GM19452 (cell line): ENCODE measurements at regions not wholly inside any gene's neighbourhood (a gene's known extent, or its start where the extent isn't known, plus 50 kb on each side); places are given as distances from the start of the nearest gene placed in this dataset.
"Not testable (repeated sequence)": the region's sequence is repeated elsewhere in the genome, so short reads cannot be mapped to it uniquely, and the experiment has no call there.

Experiments
- ATAC-seq: cut with Tn5 transposase; IDR thresholded peaks from one replicate; pipeline ENCODE4 v1.9.1; 2021; ENCODE audit not compliant: unreplicated experiment

DNA sequence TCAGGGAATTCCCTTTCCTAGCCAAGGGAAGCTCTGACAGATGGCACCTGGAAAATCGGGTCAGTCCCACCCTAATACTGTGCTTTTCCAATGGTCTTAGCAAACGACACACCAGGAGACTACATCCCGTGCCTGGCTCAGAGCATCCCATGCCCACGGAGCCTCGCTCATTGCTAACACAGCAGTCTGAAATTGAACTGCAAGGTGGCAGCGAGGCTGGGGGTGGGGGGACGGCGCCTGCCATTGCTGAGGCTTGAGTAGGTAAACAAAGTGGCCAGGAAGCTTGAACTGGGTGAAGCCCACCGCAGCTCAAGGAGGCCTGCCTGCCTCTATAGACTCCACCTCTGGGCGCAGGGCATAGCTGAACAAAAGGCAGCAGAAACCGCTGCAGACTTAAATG is 279.5 kb upstream of the LUZP2 start:
- not testable (repeated sequence) for ATAC-seq

DNA sequence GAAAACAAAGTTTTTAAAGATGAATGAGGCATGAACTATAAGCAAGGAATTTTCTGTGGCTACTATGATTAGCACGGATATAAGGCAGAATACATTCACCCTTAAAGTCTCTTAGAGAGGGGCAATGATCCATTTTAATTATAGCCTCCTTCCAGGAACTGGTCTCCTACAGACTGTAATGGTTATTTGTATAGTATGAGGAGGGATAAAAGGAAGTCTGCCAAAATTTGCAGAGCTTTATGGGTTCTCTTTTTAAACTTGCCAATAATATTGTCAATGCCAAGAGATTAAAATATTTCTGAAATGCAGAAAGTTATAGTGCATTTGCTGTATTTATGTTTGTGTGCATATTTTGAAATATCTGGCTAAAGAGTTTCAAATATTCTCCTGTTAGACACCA is 271.4 kb upstream of the LUZP2 start:
- ATAC-seq, result no peak

DNA sequence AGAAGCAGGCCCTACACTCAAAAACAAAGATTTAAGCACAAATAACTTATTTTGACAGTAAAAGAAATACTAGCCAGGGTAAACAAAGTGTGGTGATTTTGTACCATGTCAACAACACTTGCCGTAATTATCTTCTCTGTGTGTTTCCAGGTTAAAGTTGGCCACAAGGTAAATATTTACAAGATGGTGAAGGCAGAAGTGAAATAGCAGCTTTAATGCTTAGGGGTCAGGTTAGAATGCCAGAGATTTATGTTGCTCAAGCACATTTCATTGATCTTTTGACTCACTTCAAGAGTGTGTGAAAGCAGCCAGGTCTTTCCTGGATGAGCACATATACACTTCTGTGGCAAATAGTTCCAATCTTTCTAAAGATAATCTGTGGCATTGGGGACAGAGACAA is 270.2 kb upstream of the LUZP2 start:
- no peak for ATAC-seq

DNA sequence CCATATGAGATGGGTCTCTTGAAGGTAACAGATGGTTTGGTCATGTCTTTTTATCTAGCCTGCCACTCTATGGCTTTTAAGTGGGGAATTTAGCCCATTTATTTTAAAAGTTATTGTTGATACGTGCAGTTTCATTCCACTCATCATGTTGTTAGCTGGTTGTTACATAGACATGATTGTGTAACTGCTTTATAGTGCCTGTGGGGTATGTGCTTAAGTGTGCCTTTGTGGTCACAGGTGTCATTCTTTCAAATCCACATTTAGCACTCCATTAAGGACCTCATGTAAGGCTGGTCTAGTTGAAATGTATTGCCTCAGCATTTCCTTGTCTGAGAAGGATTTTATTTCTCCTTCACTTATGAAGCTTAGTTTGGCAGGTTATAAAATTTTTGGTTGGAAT is 263.8 kb upstream of the LUZP2 start:
- ATAC-seq, result no peak

DNA sequence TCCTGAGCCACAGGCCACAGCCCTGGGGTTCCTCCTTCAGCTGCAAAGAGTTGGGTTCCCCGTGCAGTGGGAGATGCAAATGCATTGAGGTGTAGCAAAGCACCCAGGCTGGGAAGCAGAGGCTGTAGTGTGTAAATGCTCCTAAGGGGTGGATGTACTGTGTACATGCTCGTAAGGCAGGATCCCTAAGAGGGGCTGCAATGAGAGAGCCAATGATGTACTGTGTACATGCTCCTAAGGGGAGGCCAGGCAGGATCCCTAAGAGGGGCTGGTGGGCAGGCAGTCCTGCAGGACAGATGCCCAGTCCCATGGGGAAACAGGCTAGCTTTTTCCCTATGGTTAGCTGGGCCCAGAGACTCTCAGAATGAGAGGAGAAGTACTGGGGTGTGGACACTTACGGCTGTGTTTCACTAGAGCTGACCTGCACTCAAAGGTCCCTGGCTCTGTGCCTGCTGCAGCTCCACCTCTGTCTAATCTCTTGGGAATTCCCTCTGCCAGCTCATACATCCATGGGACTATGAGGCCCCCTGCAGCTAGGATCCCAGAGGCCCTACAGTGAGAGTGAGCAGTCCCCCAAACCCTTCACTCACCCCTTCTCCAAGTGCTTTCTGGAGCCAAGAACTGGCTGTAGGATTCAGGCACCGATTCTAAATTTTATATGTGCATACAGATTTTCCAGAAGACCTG is 261.9 kb upstream of the LUZP2 start:
- no peak for ATAC-seq

DNA sequence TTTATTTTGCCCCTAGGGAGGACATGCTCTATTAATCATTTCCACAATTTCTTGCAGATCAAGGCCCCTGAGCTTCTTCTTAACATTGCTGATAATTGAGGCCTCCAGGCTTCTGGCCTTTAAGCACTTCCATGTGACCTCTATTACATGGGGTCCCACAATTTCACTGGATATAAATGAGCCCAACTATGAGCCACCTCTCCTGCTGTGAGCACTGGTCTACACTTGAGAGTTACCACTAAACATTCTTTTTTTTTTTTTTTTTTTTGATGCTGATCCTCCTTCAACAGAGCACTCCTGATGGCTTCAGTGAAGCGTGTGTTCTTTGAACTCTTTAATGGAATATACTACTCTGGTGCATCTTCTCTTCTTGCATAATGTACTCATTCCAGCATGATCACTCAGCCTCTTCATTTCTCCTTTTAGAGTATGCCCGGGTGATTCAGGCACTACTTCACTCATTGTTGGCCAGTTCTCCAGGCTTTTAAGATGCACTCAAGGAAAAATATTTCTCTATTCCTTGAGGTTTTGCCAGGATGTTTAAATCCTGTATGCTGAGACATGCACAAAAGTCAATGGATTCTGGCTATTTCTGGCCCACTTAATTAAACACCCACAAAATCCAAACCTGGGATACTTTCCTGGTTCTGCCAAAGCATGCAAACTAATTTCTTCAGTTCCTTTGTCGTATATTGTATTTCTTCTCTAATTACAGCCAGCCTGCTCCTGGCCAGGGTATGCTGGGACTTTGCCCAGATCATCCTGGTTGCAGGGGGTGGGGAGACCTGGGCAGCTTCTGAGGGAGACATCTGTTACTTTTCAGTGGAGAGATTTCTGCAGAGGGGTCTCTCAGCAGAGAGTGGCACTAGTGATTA is 257.8 kb upstream of the LUZP2 start:
- no peak for ATAC-seq

DNA sequence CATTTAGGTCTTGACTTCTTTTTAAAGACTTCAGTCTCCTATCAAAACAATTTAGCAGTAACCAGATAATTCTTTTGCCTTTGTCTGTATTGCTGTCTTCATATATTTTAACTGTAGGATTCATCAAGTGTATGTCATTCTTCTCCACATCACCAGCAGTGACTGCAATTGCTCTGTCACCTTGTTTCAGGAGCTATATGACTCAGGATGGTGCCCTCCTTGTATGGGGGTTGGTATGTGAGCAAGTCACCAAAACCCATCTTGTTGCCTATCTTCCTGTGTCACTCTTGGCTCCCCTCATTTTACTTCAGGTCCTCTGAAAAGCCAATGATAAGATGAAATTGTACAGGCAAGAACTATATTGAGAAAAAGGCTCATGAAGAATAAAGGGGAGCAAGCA is 256.9 kb upstream of the LUZP2 start:
- ATAC-seq, result no peak

DNA sequence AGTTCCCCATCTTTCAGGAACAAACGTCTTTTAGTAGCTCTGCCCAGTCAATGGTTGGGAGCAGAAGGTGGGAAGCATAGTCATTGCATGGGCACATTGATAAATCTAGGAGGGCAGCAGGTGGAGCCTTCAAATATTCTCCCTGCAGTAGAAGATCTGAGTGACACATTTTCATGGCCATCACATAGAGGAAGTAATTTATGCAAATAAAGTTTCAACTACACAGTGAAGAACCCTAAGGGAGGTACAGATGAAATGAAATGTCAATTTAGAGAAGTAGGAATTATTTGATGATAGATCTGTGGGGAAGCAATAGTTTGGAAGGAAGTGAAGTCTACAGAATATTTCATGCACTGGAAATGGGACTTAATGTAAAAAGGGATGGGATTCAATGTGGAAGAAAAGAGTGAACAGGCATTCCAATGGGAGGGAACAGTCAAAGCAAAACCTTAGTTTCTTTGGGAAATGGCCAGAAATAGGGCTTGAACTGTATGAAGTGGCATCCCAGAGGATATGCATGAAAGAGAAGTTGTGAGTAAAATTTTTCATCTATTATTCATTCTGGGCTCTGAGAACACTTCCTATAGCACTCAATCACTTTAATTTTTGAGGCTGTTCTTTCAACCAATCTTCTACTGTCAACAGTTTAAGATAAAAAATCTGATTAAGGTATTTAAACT is 256.2 kb upstream of the LUZP2 start:
- ATAC-seq, result no peak

DNA sequence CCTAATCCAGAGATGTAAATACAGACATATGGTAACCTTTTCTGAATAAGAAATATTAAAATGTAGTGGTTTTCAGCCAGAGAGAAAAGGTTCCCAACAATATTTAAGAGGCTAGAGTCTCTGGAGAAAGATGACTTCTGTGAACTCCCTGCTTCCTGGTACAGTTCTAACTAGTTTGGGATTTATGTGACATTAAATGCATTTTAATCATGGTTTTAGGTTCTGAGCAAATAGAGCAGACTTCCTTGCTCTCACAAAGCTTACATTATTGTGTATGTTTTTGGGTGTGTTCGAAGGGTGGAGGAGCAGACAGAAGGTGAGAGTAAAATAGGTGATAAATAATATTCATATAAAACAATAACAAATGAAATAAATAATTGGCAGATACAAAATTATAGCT is 250.1 kb upstream of the LUZP2 start:
- ATAC-seq, result no peak

DNA sequence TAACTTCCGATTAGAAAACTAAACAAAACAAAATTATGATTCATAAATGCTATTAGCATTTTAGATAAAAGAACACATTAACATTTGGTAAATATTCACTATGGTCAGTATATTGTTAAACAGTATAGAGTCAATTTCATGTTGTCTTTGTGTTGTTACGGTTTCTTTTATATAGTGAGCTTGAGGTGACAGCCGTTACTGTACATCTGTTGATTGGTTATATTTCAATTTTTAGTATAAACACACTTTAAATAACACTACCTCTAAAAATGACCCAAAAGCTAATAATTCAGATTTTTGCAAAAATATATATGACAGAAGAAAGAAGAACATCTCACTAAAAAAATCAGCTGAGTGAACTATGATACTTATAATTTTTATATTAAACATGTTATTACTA is 249.0 kb upstream of the LUZP2 start:
- ATAC-seq, result no peak

DNA sequence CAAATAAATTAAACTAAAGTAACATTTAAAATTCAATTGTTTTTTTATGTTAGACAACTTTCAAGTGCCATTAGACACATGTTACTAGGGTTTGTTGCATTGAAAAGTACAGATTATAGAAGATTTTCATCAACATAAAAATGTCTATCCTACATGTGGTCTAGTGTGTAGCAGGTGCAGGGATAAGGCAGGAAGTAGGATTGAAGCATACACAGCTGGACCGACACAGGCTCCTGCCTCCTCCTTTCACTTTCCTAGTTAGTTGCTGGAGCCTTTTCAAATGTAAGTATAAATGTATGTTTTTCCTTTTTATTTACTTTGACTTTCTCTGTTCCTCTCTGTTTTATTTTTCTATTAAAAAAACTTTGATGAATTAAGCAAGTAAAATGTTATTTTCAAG is 246.9 kb upstream of the LUZP2 start:
- ATAC-seq, result no peak

DNA sequence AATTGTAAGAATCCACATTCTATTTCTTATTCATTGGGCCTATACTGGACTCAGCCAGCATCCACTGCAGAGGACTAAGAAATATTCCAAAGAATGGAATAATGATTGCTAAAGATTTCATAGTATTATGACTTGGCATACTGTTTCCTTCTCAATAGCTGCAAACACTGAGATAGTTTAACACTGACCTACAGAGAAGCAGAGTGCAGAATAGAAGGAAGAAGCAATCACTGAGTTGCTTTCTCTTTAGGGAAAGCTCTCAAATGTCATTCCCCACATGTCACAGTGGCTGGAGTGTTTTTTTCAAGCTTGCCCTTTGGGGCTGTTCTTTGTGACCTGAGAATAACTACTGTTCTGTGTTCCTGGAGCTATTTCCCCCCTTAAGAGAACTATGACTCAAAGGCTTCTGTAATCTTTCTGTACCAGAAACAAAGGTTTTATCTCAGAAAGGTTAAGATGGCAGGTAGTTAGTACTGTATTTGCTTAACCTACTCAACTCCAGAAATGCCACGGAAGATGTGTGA is 243.6 kb upstream of the LUZP2 start:
- ATAC-seq, result no peak

DNA sequence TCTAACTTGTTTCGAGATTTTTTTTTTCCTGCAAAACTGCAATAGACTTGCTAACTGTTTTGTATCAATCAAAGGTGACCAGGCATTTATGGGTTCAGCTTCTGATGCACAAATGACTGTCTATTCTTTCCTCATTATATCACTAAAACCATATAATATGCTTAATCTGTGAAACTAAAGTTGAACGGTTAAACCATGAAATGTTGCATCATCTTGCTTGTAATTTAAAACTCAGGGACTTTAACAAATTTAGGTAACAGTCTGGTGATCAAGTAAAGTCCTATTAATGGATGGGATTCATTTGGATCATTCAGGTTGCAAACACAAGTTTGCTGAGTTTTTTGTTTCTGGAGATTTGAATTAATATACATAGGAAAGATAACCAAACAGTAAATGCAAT is 232.0 kb upstream of the LUZP2 start:
- ATAC-seq, result no peak

DNA sequence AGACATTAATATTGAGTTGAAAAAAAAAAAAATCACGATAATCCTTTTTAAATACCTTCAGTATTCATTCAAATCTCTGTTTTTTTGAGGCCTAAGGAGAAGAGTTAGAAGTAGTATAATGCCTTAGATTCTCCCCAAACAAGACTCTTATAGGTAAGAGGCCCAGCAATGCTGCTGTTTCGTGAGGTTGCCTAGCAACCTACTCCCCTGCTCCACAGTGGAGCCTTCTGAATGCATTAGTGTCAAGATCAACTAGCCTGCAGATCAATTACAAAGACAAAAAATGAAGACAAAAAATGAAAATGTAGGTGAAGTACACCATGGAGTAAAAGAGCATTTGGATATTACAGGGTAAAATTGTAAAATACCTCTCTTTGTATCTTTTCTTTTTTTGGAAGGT is 229.8 kb upstream of the LUZP2 start:
- ATAC-seq, result no peak

DNA sequence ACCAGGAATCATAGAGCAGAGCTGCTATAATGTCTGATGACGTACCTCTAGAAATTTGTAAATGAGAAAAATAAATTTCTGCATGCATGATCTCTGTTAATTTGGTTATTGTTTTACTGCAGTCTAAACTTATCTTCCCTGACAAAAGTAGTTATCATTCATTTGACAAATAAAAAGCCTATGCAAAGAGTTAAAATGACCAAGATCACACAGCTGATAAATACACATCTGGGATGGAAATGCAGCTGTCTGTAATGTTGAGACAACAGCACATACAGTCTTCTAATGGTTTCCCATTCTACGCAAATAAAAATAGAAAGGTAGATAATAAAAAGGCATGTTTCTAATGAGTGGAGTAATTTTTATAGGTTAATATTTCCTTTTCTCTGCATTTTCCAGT is 225.1 kb upstream of the LUZP2 start:
- no peak for ATAC-seq

DNA sequence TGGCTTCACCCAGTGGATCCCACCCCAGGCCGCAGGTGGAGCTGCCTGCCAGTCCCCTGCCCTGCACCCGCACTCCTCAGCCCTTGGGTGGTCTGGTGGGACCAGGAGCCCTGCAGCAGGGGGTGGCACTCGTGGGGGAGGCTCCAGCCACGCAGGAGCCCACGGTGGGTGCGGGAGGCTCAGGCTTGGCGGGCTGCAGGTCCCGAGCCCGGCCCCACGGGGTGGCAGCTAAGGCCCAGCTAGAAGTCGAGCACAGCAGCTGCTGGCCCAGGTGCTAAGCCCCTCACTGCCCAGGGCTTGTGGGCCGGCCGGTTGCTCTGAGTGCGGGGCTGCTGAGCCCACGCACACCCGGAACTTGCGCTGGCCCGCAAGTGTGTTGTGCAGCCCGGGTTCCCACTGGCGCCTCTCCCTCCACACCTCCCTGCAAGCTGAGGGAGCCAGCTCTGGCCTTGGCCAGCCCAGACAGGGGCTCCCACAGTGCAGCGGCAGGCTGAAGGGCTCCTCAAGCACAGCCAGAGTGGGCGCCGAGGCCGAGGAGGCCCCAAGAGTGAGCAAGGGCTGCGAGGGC is 222.6 kb upstream of the LUZP2 start:
- ATAC-seq, result not testable (repeated sequence)

DNA sequence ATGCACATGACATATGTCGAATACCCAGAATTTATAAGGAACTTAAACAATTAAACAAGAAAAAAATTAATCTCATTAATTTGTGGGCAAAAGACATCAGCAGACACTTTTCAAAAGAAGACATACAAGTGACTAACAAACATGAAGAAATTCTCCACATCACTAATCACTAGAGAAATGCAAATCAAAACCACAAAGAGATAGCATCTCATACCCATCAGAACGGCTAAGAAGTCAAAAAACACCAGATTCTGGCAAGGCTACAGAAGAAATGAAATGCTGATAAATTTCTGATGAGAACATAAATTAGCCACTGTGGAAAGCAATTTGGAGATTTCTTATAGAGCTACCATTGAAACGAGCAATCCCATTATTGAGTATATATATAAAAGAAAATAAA is 210.6 kb upstream of the LUZP2 start:
- ATAC-seq, result no peak

DNA sequence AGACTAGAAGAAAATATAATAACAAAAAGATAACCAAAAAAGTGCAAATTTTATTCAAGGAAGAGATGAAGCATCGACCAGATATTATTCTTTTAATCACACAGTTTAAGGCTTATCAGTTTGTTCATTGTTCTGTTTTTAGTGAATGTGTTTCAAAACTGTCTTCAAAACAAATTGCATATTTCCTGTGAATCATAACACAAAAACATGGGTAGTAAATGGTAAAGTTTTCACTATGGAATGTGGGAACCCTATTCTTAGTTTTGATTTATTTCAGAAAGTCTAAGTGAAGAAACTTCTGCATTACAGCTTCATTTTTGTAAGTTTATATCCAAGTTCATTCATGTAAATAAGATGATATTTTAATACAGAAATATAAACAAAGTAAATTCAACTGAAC is 207.6 kb upstream of the LUZP2 start:
- no peak for ATAC-seq

DNA sequence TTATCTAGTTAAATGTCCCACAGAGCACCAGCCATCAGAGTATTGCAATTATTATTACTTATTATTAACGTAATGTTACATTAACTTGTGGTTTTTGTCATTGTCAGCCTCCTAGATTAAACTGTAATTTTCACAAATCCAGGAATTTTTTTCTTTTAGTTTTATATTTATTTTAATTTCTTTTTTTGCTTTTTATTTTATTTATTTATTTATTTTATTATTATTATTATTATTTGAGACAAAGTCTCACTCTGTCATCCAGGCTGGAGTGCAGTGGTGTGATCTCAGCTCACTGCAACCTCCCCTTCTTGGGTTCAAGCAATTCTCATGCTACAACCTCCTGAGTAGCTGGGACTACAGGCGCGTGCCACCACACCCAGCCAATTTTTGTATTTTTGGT is 202.9 kb upstream of the LUZP2 start:
- ATAC-seq, result no peak

DNA sequence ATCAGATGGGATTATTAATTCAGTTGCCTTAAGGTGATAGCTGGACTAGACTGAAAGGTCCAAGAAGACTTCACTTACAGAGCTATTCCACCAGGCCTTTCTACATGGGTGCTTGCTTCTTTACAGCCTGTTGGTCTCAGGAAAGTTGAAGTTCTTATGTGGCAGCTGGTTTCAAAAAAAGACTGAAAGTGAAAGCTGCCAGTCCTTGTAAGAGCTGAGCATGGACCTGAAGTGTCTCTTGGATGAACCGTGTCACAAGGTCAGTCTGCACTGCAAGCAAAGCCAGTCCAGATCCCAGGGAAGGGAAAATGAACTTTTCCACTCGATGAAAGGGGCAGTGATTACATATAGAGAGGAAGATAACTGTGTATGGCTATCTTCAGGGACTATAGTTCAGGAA is 201.5 kb upstream of the LUZP2 start:
- ATAC-seq, result no peak

DNA sequence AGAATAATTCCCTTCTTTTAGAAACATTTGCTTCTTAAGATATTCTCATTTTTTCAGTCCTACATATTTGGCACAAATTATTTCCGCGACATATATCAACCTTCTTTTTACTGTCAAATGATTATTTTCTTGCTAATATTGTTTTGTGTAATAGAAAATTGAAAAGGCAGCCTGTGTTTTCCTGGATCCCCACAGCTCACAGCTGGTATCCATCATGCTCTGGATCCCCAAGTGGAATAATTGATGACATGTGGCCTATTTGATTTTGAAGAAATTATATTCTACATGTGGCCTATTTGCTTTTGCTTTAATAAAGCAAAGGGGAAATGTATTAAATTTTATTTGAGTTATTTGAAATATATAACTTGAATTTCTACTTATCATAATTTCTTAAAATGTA is 199.4 kb upstream of the LUZP2 start:
- no peak for ATAC-seq

DNA sequence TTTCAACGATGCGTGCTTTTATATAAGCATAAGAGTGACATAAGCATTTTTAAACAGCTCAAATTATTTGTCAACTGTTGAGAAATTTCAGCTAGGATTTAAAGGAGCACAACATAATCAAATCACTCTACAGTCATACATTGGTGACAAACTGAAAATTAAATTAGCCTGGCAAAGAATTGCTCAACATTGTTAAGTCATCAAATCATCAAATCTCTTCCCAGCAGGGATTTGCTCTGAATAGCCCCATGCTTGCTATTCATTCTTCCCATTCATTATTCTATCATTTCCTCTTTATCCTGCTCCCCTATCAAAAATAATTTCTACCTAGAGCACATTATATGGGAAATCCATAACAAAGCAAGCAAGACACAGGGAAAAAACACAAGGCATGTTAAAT is 198.7 kb upstream of the LUZP2 start:
- ATAC-seq, result no peak
